UCSD-AML1 (cell line): ENCODE measurements at regions not wholly inside any gene's neighbourhood (a gene's known extent, or its start where the extent isn't known, plus 50 kb on each side); places are given as distances from the start of the nearest gene placed in this dataset.
"Not testable (repeated sequence)": the region's sequence is repeated elsewhere in the genome, so short reads cannot be mapped to it uniquely, and the experiment has no call there.

Source experiments
- DNase-seq: peaks from one replicate; lab custom pipeline; 2025; ENCODE audit not compliant: unreplicated experiment; lab: John Stamatoyannopoulos, UW

DNA sequence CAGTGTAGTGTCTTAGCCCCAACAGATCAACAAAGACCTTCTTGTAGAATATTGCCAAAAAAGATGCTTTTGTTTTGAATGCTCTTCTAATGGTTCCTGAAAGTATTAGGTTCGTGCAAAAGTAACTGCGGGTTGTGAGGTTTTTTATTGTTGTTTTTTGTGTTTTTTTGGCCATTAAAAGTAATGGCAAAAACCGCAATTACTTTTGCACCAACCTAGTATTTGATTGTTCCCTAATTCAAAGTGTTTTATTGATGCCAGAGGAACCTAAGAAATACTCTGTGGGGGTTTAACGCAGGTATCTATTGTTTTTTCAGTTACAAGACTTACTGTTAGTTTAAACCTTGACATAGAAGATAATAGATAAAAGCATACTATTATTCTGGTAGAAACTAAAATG lies 150.8 kb upstream of the DAAM1 start:
- DNase-seq = no peak

DNA sequence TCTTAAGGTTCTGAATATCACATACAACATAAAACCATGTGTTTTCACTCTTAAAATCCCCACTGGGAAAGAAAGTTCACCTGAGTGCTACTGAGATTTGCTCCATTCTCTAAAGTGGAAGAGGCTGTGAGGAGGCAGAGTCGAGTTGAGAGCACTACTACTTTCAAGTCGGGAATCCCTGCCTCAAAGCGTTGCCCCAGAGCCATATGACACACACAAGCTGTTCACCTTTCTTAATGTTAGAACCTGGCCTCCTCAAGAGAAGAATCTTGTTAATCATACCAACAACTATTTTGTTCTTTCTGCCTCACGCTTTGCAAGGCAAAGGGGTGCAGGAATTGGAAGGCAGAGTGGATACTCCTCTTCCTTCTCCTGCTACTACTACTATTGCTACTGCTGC lies 149.7 kb upstream of the DAAM1 start:
- no peak for DNase-seq

DNA sequence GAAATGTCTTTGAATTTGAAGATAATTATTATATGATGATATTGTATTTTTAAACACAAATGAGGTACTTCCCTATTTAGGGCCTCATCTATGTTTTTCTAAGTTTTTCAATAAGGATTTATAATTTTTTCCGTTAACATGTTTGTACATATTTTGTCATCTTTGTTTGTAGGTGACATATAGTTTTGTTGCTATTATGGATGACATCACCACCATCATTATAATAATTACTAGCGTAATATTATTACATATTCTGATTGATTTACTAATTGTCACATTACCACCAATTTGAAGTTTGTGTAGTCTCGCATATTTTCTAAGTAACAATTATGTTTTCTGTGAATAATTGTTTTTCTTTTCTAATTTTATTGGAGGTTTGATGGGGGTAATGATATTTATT lies 147.2 kb upstream of the DAAM1 start:
- DNase-seq = no peak

DNA sequence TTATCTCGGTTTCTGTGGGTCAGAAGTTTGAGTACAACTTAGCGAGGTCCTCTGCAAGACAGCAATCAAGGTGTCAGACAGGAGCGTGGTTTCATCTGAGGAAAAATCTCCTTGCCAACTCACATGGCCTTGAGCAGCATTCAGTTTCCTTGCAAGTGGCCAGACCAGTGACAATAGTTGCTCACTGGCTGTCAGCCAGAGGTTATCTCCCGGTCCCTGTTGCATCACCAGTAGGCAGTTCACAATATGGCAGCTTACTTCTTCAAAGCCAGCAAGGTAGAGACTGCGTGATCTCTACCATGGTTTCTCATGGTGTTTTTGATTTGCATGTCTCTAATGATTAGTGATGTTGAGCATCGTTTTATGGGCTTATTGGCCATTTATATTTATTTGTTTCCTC lies 143.8 kb upstream of the DAAM1 start:
- DNase-seq = no peak

DNA sequence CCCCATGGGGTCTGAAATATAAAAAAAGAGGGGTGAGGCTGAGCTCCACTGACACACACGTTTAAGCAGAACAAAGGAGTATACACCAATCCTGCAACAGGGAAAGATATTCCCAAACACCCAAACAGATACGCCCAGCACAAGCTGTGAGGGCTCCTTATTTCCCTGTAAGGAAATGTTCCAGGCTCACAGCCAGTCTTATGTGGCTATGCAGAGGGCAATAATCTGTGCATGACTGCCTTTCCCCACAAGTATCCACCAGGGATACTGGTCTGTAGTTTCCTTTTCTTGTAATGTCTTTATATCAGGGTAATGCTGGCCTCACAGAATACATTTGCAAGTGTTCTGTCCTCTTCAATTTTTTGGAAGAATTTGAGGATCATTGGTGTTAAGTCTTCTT lies 141.7 kb upstream of the DAAM1 start:
- DNase-seq = no peak

DNA sequence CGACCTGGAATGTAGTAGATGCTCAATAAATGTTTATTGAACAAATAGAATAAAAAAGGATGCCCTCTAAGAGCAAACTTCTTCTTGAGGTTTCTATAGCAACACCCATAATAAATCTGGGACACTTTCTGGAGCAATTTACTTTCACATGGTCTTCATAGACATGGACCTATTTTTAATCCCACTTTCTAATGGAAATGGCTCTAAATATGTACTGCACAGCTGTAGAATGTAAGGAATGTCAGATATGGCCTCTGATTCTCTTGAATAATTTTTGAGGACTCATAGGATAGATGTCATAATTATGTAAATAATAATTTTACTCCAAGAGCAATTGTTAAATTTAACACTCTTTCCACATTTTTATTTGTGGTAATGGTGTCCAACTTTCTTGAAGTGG lies 133.5 kb upstream of the DAAM1 start:
- no peak for DNase-seq

DNA sequence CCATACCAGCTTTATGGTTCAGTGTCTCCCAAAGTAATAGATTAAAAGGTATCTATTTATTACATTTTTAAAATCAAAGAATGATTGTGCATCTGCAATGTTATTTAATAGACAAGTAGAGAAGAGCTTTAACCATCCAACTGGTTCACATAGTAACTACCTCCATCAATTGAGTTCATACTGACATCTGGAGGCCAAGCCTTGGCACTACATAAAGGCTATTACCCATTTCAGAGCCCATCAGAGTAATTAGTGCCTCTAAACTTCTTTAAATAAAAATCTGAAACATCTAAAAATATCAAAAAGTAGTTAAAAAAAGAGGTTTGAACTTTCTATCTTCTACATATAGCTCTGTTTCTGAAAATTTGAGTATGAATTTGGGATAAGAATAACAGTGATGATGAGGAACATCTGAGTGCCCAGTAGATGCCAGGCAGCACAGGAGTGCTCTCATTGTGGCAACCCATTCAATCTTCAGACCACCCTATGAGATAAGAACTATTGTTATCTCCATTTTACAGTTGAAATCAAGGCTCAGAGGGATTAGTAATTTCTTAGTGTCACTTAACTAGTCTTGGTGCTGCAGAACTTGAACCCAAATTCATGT lies 132.9 kb upstream of the DAAM1 start:
- DNase-seq = no peak

DNA sequence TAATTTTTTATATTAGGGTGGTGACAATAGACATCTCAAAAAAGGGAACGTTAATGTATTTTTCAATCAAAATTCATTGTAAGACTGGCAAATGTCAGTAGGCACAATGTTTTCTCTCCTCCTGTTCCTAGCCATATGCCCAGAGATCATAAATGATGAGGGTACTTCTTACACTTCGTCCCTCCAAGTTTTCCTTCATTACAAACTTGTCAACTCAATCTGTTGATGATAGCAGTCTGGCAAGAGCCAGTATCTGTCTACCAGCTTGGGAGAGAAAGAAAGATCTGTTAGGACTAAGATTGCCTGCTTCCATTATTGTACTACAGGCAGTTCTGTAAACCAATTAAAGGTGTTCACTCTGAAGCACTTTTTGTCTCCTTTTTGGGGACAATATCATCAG lies 130.9 kb upstream of the DAAM1 start:
- DNase-seq = no peak

DNA sequence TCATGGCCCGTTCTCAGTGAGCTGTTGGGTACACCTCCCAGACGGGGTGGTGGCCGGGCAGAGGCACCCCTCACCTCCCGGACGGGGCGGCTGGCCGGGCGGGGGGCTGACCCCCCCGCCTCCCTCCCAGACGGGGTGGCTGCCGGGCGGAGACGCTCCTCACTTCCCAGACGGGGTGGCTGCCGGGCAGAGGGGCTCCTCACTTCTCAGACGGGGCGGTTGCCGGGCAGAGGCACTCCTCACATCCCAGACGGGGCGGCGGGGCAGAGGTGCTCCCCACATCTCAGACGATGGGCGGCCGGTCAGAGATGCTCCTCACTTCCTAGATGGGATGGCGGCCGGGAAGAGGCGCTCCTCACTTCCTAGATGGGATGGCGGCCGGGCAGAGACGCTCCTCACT lies 129.7 kb upstream of the DAAM1 start:
- DNase-seq = not testable (repeated sequence)

DNA sequence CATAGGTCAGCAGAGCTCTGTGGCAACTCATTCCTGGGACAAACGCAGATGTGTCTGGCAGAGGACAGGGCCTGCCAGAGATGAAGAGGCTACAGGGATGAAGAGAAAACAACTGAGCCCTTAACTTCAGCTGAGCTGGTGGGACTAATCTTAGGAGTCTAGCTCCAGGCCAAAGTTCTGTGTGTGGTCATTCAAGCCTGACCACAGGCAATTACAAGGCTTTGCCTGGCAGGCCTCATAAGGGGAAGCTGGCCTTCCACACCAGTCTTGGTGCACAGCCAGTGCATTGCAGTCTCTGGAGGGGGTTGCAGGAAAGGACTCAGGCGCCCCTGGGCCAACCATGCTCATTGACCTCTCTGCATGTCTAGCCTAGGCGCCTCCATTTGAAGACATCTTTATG lies 127.6 kb upstream of the DAAM1 start:
- DNase-seq = peak; percentile 13

DNA sequence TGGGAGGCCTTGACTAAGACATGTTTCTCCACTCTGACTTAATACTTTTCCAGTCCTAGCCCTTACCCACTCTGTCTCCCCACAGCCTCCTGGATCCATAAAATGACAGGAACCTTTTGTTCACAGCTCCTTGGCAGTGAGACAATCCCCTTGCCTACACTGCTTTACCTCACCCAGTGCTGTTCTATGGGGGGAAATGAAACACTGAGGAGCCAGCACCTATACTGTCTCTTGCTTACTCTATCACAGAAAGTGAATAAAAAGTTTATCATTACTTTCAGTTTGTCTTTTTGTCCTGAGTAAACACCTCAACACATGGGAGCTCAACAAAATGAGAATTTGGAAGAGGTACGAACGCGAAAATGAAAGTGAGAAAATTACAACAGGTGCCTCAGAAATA lies 127.2 kb upstream of the DAAM1 start:
- no peak for DNase-seq

DNA sequence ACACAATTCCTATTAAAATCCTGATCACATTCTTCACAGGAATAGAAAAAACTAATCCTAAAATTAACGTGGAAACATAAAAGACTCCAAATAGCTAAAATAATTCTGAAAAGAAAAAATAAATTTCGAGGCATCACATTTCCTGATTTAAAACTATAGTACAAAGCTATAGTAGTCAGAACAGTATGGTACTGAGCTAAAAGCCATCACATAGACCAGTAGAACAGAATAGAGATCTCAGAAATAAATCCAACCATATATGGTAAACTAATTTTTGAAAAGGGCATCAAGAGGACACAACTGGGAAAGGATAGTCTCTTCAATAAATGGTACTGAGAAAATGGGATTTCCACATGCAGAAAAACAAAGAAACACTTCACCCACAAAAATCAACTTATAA lies 125.2 kb upstream of the DAAM1 start:
- no peak for DNase-seq

DNA sequence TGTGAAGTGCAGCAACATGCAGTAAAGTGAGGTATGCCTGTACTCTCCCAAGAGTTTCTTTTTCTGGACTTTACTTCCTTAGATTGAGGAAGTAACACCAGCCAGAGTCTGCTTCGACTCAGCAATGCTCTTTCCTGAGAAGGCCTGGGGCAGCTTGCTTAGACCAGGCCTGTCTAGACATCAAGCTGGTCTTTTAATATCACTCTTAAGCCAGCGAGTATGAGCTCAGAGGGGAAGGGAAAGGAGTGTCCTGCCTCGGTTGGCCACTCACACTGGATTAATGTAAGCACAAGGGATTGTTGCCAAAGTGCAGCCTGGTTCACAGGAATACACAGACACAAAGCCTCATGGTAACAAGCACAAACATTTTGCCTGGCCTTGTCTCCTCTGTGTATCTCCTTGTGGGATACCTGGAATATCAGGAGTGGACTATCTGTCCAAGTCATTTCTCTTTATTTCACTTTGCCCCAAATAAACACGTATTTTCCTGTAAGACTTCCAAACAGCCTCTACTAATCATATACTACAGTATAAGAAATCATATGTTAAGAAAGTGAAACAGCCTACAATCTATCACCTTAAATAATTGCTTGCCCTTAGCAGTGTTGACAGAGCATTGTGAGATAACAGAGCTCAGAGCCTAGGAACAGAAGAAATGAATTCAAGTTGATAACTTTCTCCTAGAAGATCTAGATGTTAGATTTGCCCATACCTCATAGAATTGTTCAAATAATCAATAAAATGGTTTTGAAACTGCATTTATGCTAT lies 121.2 kb upstream of the DAAM1 start:
- peak; percentile 53 for DNase-seq

DNA sequence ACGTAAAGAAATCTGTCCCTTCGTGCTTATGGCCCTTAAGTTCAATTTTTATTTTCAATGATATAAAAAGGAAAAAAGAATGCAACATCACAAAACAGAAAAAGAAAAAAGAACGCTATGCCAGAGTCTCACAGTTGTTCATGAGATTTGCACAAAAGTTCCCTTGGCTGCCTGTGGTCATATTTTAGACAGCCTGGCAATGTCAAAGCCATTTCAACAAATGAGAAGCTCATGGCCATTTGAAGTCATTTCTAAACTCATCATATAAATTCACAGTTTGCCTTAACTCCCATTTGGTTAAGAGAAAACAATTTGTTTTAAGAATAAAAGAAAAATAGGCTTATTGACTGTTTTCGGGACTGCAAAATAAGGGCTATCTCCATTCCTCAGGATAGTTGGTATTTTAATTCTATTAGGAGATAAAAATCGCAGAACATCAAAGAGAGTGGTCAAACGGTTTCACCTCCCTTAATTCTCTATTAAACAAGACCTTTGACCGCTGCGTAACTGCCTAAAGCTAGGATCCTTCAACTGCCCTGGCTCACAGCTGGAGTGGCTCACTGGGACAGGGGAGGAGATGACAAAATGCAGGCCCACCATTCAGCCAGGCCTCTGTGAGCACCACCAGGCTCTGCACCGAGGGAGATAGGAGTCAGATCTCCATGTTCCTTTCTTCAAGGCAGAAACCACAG lies 119.2 kb upstream of the DAAM1 start:
- DNase-seq = no peak

DNA sequence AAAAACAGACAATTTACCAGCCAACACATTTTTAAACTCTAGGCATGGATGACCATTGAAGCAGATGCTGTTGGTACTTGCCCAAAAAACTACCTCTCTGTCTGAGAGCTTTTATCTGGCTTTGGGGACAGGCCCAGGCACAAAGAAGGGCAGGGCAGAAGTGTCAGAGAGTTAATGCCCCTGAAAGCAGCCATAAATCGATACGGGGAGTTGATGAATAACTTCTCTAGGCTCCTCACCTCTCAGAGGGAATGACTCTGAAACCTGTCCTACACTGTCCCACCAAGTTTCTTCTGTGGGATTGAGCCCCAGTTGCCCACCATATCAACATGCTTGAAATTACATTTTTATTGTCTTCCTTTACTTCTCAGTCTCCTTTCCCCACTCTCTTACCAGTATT lies 113.0 kb upstream of the DAAM1 start:
- DNase-seq = no peak

DNA sequence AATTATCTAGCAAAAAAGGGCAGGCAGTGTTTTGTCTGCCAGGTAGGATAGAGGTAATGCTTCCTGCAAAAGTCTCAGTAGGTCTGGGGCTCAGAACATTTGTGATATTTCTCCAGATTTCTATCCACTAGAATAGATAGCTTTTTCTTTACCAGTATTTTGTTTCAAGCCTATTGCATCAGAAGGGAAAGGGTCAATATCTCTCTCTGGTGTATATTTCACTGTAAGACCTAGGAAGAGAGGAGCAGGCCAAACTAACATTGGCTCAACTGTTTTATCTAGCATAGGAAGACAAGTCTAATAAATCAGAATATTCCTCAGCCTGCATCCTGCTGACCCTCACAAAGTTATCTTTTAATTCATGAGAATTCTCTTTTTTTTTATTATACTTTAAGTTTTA lies 106.7 kb upstream of the DAAM1 start:
- no peak for DNase-seq

DNA sequence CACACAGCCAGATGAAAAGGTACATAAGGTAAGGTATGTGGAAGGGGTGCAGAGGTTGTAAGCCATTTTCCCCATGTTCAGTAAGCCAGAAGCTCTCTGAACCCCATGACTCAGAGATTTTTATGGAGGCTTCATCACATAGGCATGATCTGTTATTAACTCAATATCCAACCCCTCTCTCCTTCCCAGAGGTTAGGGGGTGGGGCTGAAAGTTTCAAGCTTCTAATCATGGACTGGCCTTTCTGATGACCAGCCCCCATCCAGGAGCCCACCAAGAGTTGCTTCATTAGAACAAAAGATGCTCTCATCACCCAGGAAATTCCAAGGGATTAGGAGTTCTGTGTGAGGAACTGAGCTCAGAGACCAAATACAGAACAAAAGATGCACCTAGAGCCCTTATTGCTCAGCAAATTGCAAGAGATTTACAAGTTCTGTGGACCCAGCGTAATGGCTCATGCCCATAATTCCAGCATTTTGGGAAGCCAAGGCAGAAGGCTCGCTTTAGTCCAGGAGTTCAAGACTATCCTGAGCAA lies 103.2 kb upstream of the DAAM1 start:
- DNase-seq = no peak

DNA sequence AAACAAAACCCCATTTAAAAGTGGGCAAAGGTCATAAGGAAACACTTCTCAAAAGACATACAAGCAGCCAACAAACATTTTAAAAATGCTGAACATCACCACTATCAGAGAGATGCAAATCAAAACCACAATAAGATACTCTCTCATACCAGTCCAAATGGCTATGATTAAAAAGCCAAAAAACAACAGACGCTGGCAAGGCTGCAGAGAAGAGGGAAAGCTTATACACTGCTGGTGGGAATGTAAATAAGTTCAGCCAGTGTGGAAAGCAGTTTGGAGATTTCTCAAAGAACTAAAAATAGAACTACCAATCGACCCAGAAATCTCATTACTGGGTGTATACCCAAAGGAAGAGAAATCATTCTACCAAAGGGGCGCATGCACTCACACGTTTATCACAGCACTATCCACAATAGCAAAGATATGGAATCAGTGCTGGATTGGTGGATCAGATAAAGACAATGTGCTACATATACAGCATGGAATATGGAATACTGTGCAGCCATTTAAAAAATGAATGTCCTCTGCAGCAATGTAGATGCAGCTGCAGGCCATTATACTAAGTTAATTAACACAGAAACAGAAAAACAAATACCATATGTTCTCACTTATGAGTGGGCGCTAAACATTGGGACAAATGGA lies 102.1 kb upstream of the DAAM1 start:
- no peak for DNase-seq

DNA sequence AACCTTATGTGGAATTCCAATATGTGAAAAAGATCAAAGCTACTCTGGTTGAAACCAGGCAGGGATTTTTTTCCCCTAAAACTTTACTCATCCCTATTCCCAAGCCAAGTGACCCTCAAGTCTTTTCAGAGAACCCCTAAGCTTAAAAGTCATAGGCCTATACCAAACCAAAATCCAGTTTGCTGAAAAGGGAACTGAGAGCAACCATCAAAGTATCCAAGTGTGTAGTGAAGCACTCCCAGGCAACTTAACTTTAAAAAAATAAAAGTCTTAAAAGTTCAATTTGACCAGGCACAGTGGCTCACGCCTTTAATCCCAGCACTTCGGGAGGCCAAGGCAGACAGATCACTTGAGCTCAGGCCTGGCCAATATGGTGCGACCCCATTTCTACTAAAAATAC lies 101.2 kb upstream of the DAAM1 start:
- no peak for DNase-seq

DNA sequence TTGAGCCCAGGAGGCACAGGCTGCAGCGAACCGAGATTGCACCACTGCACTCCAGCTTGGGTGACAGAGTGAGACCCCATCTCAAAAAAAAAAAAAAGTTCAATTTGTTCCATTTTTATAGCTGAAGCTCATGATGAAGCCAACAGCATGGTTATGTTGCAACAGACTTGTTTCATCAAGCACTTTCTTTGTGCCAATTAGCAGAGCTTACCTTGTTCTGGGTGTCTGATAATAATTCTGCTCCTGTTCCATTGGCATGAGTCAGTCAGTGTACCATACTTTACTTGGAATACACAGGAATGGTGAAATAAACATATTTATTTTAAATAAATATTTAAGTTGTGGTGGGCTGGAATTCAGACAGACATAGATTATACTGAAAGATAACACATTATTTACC lies 100.8 kb upstream of the DAAM1 start:
- DNase-seq = no peak

DNA sequence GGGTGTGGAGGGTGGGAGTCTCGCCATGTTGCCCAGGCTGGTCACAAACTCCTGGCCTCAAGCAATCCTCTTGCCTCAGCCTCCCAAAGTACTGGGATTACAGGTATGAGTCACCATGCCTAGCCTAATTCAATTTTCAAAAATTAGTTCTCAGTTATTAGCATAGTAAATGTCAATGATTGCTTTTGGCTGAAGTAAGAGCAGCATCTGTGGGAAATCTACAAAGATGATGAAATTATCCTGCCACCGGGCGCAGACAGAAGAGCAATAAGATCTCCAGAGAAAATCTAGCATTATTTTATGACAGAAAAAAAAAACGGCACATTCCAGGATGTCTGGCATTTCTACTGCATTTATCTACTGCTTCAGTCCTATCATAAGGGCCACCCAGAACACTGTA lies 97.9 kb upstream of the DAAM1 start:
- DNase-seq = no peak

DNA sequence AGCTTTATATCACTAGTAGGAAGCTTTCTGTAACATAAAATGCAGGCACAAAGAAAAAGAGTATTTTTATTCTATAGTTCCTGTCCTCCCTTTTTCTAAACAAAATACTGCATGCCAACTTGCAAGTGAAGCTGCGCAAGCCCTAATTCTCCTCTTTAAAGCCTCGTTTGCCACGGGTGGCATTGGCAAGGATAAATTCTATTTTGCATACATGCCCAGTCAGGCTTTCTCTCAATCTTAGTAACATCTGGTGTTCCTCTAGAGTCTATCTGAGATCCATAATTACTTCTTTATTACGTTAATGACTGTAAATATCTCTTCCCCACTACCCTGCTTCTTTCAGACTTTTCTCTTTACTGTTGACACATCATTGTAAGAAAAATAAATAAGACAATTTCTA lies 97.1 kb upstream of the DAAM1 start:
- no peak for DNase-seq
